KOPT-K1 (cell line): ENCODE measurements at regions not wholly inside any gene's neighbourhood (a gene's known extent, or its start where the extent isn't known, plus 50 kb on each side); places are given as distances from the start of the nearest gene placed in this dataset.

Experiments
- H3K27ac ChIP-seq: fragments of 200-600 bp; sonication (generic); 2 replicates; pipeline ENCODE4 v1.5.1; 2016; ENCODE audit warnings: antibody characterized with exemption, mild to moderate bottlenecking, low read depth, low read length; ENCODE audit not compliant: poor library complexity, severe bottlenecking
- H3K36me3 ChIP-seq: fragments of 200-600 bp; sonication (generic); 2 replicates; pipeline ENCODE4 v1.5.1; 2017; ENCODE audit warnings: antibody characterized with exemption, mild to moderate bottlenecking, low read length, moderate library complexity; ENCODE audit not compliant: insufficient read depth
- H3K9me3 ChIP-seq: fragments of 200-600 bp; sonication (generic); 2 replicates; pipeline ENCODE4 v1.5.1; 2017; ENCODE audit warnings: antibody characterized with exemption, low read length, mild to moderate bottlenecking; ENCODE audit not compliant: insufficient read depth, poor library complexity, severe bottlenecking

- Histone ChIP-seq H3K36me3 (no peaks in the 10 kb centered on the region), H3K27ac (no peak overlapping the region)
Measured at GRCh38 chr18:8947566-8947965, 154.9 kb upstream of the NDUFV2 start.

GRCh38 chr18:8948011-8948410, 154.5 kb upstream of the NDUFV2 start:
- no peak overlapping the region for H3K27ac ChIP-seq
- H3K9me3 ChIP-seq: peaks cover under 1% of the 10 kb centered on the region
- H3K36me3 ChIP-seq: no peaks in the 10 kb centered on the region

More at GRCh38 chr18:8947566-8947965, 154.9 kb upstream of the NDUFV2 start:
- H3K9me3 ChIP-seq: no peaks in the 10 kb centered on the region

- peaks cover 7% of the 10 kb centered on the region for H3K9me3 ChIP-seq
- no peak overlapping the region for H3K27ac ChIP-seq
- H3K36me3 ChIP-seq: no peaks in the 10 kb centered on the region
Measured at GRCh38 chr18:8948471-8949149, 153.9 kb upstream of the NDUFV2 start.

- no peaks in the 10 kb centered on the region for H3K36me3 ChIP-seq
- peaks cover 9% of the 10 kb centered on the region for H3K9me3 ChIP-seq
- H3K27ac ChIP-seq: no peak overlapping the region
Measured at GRCh38 chr18:8949206-8949605, 153.3 kb upstream of the NDUFV2 start.

- Histone ChIP-seq H3K36me3 (no peaks in the 10 kb centered on the region), H3K27ac (peak overlapping the region; percentile 43), H3K9me3 (peaks cover 9% of the 10 kb centered on the region)
Measured at GRCh38 chr18:8951491-8951890, 151.0 kb upstream of the NDUFV2 start.

- peak overlapping the region; percentile 43 for H3K27ac ChIP-seq
- H3K36me3 ChIP-seq: no peaks in the 10 kb centered on the region
- H3K9me3 ChIP-seq: peaks cover 9% of the 10 kb centered on the region
Measured at GRCh38 chr18:8952174-8952573, 150.3 kb upstream of the NDUFV2 start.

GRCh38 chr18:8952769-8953760, 149.4 kb upstream of the NDUFV2 start:
- Histone ChIP-seq H3K9me3 (peaks cover 9% of the 10 kb centered on the region), H3K27ac (no peak overlapping the region), H3K36me3 (no peaks in the 10 kb centered on the region)

- Histone ChIP-seq H3K9me3 (peaks cover 9% of the 10 kb centered on the region), H3K27ac (no peak overlapping the region)
Measured at GRCh38 chr18:8957731-8958130, 144.8 kb upstream of the NDUFV2 start.

GRCh38 chr18:8958660-8959059, 143.8 kb upstream of the NDUFV2 start:
- no peak overlapping the region for H3K27ac ChIP-seq
- no peaks in the 10 kb centered on the region for H3K36me3 ChIP-seq
- peaks cover 1% of the 10 kb centered on the region for H3K9me3 ChIP-seq

More at GRCh38 chr18:8957731-8958130, 144.8 kb upstream of the NDUFV2 start:
- no peaks in the 10 kb centered on the region for H3K36me3 ChIP-seq

GRCh38 chr18:8959551-8960135, 142.9 kb upstream of the NDUFV2 start:
- Histone ChIP-seq H3K27ac (no peak overlapping the region), H3K9me3 (no peaks in the 10 kb centered on the region), H3K36me3 (no peaks in the 10 kb centered on the region)

GRCh38 chr18:8960740-8961657, 141.5 kb upstream of the NDUFV2 start:
- no peaks in the 10 kb centered on the region for H3K9me3 ChIP-seq
- H3K36me3 ChIP-seq: no peaks in the 10 kb centered on the region
- H3K27ac ChIP-seq: no peak overlapping the region

- Histone ChIP-seq H3K27ac (no peak overlapping the region), H3K9me3 (no peaks in the 10 kb centered on the region), H3K36me3 (no peaks in the 10 kb centered on the region)
Measured at GRCh38 chr18:8962192-8962779, 140.2 kb upstream of the NDUFV2 start.

GRCh38 chr18:8962855-8963635, 139.5 kb upstream of the NDUFV2 start:
- no peaks in the 10 kb centered on the region for H3K36me3 ChIP-seq
- no peak overlapping the region for H3K27ac ChIP-seq
- no peaks in the 10 kb centered on the region for H3K9me3 ChIP-seq
